GM23338 (cell line): ENCODE measurements at regions not wholly inside any gene's neighbourhood (a gene's known extent, or its start where the extent isn't known, plus 50 kb on each side); places are given as distances from the start of the nearest gene placed in this dataset.

ENCODE experiments used
- ATAC-seq: fragments of 200-7000 bp; cut with Tn5 transposase; 3 replicates; pipeline ENCODE4 v1.9.1; 2020
- DNase-seq: peaks from one replicate; pipeline ENCODE4 v3.0.0-alpha.2; 2015; ENCODE audit warnings: low spot score
- H2AFZ ChIP-seq: fragments of 200-600 bp; sonication (generic); 2 replicates; pipeline ENCODE4 v1.8.0; 2016; ENCODE audit warnings: antibody characterized with exemption, mild to moderate bottlenecking, moderate library complexity
- H3F3A ChIP-seq: fragments of 200-600 bp; sonication (generic); replicated peaks from 2 replicates; pipeline ENCODE4 v1.8.0; 2017; ENCODE audit warnings: antibody characterized with exemption, mixed run types, low read depth
- H3K27ac ChIP-seq: fragments of 200-600 bp; sonication (generic); 2 replicates; pipeline ENCODE4 v1.6.1; 2016; ENCODE audit warnings: low read depth
- H3K27me3 ChIP-seq: fragments of 200-600 bp; sonication (generic); 2 replicates; pipeline ENCODE4 v1.8.0; 2016; ENCODE audit warnings: mild to moderate bottlenecking, mixed run types, moderate library complexity; ENCODE audit not compliant: insufficient read depth
- H3K36me3 ChIP-seq: fragments of 200-600 bp; sonication (generic); 2 replicates; pipeline ENCODE4 v1.8.0; 2016; ENCODE audit warnings: mild to moderate bottlenecking; ENCODE audit not compliant: insufficient read depth
- H3K4me1 ChIP-seq: fragments of 200-600 bp; sonication (generic); 2 replicates; pipeline ENCODE4 v1.8.0; 2016; ENCODE audit warnings: mild to moderate bottlenecking, moderate library complexity; ENCODE audit not compliant: insufficient read depth
- H3K4me2 ChIP-seq: fragments of 200-600 bp; sonication (generic); 2 replicates; pipeline ENCODE4 v1.7.1; 2017; ENCODE audit warnings: mixed run types
- H3K4me3 ChIP-seq: fragments of 200-600 bp; sonication (generic); 2 replicates; pipeline ENCODE4 v1.6.1; 2016; ENCODE audit warnings: mixed run types
- H3K79me2 ChIP-seq: fragments of 200-600 bp; sonication (generic); replicated peaks from 2 replicates; pipeline ENCODE4 v1.8.0; 2017; ENCODE audit warnings: mild to moderate bottlenecking; ENCODE audit not compliant: insufficient read depth
- H3K9me2 ChIP-seq: fragments of 200-600 bp; sonication (generic); 2 replicates; pipeline ENCODE4 v1.8.0; 2017; ENCODE audit not compliant: insufficient read depth
- H4K20me1 ChIP-seq: fragments of 200-600 bp; sonication (generic); replicated peaks from 2 replicates; pipeline ENCODE4 v1.8.0; 2017; ENCODE audit warnings: mild to moderate bottlenecking; ENCODE audit not compliant: insufficient read depth
- H3K27ac Mint-ChIP-seq: 2 replicates; pipeline ENCODE4 v1.8.0; 2020; ENCODE audit warnings: inconsistent platforms, mild to moderate bottlenecking, moderate library complexity, mixed read lengths
- H3K27me3 Mint-ChIP-seq: 3 replicates; pipeline ENCODE4 v1.8.0; 2022; ENCODE audit warnings: low read depth, mild to moderate bottlenecking, moderate library complexity, mixed read lengths, inconsistent platforms; ENCODE audit not compliant: insufficient read depth, poor library complexity
- H3K36me3 Mint-ChIP-seq: 3 replicates; pipeline ENCODE4 v1.8.0; 2021; ENCODE audit warnings: low read depth, mild to moderate bottlenecking, inconsistent platforms, moderate library complexity, mixed read lengths
- H3K4me1 Mint-ChIP-seq: 3 replicates; pipeline ENCODE4 v1.8.0; 2020; ENCODE audit warnings: mild to moderate bottlenecking, inconsistent platforms, mixed read lengths
- H3K4me3 Mint-ChIP-seq: 3 replicates; pipeline ENCODE4 v1.8.0; 2021; ENCODE audit warnings: moderate library complexity, mild to moderate bottlenecking, inconsistent platforms, mixed read lengths
- H3K9me3 Mint-ChIP-seq: 3 replicates; pipeline ENCODE4 v1.8.0; 2020; ENCODE audit warnings: moderate library complexity, mild to moderate bottlenecking, inconsistent platforms, mixed read lengths
- CREB1 ChIP-seq: fragments of 250-450 bp; sonication (Bioruptor Pico); IDR thresholded peaks from 2 replicates; pipeline ENCODE4 v1.5.0; 2020; ENCODE audit warnings: low read depth, mild to moderate bottlenecking, moderate library complexity
- EZH2 ChIP-seq: fragments of 200-600 bp; sonication (generic); IDR thresholded peaks from one replicate; pipeline ENCODE4 v1.8.0; 2017; ENCODE audit warnings: antibody characterized with exemption, mild to moderate bottlenecking, low read depth; ENCODE audit not compliant: unreplicated experiment
- EZH2phosphoT487 ChIP-seq: fragments of 200-600 bp; sonication (generic); IDR thresholded peaks from one replicate; pipeline ENCODE4 v1.8.1; 2018; ENCODE audit warnings: antibody characterized with exemption; ENCODE audit not compliant: unreplicated experiment
- NANOG ChIP-seq: IDR thresholded peaks from 2 replicates; pipeline ENCODE4 v1.6.1; 2016; ENCODE audit warnings: antibody characterized with exemption, borderline replicate concordance
- TF ChIP-seq, protein P1 (sequence below): fragments of 250-450 bp; sonication (Bioruptor Pico); IDR thresholded peaks from 2 replicates; pipeline ENCODE4 v1.5.0; 2020; ENCODE audit warnings: mild to moderate bottlenecking, moderate library complexity
- TF ChIP-seq, protein P2 (sequence below), 2 experiments: fragments of 200-600 bp in 1 of 2; sonication (generic) in 1 of 2; conservative IDR thresholded peaks; 2 replicates each; pipeline versions ENCODE4 v1.5.1 to v1.6.1; 2016 to 2017; ENCODE audit warnings: antibody characterized with exemption in 2 of 2, low read depth in 2 of 2, mild to moderate bottlenecking in 2 of 2, moderate library complexity in 1 of 2

DNA sequence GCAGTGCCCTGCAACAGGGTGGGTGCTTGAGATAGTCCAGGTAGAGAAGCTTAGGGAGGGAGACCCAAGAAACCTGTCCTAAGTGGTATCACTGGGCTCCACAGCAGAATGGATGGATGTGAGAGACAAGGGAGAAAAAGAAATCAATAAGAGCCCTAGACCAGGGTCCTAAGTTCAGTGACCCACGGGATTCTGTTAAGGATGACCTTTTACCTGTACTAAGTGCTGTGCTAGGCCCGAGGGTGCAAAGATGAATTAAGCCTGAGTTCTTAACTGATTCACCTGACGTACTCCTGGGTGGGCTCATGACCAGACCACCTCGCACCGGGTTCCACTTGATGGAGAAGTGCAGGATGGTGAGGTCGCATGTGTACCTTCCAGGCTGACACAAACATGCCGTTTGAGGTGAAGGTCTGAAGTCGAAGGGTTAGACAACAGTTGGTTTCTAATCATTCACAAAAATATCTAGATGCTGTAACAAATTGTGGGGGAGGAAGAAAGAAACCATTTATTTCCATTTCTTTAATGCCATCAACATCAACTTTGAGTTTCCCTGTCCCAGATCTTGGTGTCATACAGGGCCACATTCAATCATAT, 166.5 kb downstream of the HERPUD2 start (continued):
- TF ChIP-seq, protein P1, sequence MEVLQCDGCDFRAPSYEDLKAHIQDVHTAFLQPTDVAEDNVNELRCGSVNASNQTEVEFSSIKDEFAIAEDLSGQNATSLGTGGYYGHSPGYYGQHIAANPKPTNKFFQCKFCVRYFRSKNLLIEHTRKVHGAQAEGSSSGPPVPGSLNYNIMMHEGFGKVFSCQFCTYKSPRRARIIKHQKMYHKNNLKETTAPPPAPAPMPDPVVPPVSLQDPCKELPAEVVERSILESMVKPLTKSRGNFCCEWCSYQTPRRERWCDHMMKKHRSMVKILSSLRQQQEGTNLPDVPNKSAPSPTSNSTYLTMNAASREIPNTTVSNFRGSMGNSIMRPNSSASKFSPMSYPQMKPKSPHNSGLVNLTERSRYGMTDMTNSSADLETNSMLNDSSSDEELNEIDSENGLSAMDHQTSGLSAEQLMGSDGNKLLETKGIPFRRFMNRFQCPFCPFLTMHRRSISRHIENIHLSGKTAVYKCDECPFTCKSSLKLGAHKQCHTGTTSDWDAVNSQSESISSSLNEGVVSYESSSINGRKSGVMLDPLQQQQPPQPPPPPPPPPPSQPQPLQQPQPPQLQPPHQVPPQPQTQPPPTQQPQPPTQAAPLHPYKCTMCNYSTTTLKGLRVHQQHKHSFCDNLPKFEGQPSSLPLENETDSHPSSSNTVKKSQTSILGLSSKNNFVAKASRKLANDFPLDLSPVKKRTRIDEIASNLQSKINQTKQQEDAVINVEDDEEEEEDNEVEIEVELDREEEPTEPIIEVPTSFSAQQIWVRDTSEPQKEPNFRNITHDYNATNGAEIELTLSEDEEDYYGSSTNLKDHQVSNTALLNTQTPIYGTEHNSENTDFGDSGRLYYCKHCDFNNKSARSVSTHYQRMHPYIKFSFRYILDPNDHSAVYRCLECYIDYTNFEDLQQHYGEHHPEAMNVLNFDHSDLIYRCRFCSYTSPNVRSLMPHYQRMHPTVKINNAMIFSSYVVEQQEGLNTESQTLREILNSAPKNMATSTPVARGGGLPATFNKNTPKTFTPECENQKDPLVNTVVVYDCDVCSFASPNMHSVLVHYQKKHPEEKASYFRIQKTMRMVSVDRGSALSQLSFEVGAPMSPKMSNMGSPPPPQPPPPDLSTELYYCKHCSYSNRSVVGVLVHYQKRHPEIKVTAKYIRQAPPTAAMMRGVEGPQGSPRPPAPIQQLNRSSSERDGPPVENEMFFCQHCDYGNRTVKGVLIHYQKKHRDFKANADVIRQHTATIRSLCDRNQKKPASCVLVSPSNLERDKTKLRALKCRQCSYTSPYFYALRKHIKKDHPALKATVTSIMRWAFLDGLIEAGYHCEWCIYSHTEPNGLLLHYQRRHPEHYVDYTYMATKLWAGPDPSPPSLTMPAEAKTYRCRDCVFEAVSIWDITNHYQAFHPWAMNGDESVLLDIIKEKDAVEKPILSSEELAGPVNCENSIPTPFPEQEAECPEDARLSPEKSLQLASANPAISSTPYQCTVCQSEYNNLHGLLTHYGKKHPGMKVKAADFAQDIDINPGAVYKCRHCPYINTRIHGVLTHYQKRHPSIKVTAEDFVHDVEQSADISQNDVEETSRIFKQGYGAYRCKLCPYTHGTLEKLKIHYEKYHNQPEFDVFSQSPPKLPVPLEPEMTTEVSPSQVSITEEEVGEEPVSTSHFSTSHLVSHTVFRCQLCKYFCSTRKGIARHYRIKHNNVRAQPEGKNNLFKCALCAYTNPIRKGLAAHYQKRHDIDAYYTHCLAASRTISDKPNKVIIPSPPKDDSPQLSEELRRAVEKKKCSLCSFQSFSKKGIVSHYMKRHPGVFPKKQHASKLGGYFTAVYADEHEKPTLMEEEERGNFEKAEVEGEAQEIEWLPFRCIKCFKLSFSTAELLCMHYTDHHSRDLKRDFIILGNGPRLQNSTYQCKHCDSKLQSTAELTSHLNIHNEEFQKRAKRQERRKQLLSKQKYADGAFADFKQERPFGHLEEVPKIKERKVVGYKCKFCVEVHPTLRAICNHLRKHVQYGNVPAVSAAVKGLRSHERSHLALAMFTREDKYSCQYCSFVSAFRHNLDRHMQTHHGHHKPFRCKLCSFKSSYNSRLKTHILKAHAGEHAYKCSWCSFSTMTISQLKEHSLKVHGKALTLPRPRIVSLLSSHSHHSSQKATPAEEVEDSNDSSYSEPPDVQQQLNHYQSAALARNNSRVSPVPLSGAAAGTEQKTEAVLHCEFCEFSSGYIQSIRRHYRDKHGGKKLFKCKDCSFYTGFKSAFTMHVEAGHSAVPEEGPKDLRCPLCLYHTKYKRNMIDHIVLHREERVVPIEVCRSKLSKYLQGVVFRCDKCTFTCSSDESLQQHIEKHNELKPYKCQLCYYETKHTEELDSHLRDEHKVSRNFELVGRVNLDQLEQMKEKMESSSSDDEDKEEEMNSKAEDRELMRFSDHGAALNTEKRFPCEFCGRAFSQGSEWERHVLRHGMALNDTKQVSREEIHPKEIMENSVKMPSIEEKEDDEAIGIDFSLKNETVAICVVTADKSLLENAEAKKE (CRISPR knock-in tag) = no peak
- TF ChIP-seq, protein P2, sequence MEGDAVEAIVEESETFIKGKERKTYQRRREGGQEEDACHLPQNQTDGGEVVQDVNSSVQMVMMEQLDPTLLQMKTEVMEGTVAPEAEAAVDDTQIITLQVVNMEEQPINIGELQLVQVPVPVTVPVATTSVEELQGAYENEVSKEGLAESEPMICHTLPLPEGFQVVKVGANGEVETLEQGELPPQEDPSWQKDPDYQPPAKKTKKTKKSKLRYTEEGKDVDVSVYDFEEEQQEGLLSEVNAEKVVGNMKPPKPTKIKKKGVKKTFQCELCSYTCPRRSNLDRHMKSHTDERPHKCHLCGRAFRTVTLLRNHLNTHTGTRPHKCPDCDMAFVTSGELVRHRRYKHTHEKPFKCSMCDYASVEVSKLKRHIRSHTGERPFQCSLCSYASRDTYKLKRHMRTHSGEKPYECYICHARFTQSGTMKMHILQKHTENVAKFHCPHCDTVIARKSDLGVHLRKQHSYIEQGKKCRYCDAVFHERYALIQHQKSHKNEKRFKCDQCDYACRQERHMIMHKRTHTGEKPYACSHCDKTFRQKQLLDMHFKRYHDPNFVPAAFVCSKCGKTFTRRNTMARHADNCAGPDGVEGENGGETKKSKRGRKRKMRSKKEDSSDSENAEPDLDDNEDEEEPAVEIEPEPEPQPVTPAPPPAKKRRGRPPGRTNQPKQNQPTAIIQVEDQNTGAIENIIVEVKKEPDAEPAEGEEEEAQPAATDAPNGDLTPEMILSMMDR (conservative IDR thresholded peaks at IDR 0.05; ENCODE audit: low read depth in 2 of 2) = no peak

DNA sequence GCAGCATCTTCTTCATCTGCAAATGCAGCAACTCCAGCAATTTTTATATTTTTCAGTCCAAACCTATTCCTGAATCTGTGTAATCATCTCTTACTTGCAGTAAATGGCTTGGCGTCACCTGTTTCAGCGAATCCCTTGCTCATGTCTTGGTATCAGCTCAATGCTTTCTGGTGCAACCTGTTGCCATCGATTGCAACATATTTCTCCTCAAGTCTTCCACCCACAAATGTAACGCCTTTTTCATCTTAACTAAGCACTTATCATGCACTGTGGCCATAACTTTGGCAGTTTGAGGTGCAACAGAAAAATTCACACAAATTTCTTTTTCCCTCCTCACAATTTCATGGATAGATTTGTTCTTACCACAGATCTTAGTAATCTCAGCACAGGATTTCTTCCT, 168.3 kb downstream of the HERPUD2 start:
- no peaks in the 10 kb centered on the region for H4K20me1 ChIP-seq
- TF ChIP-seq CREB1 (CRISPR knock-in tag) = no peak
- TF ChIP-seq, protein P2 (conservative IDR thresholded peaks at IDR 0.05; ENCODE audit: low read depth in 2 of 2) = no peak
- TF ChIP-seq NANOG = no peak
- TF ChIP-seq EZH2phosphoT487 = no peak
- no peak for TF ChIP-seq EZH2
- H3K27ac ChIP-seq = no peak overlapping the region
- H3K9me2 ChIP-seq = no peaks in the 10 kb centered on the region
- Mint-ChIP-seq H3K36me3 (no peaks in the 10 kb centered on the region), H3K27me3 (peaks cover 4% of the 10 kb centered on the region), H3K27ac (no peak overlapping the region), H3K4me3 (no peak overlapping the region), H3K9me3 (no peaks in the 10 kb centered on the region), H3K4me1 (no peaks in the 10 kb centered on the region)
- DNase-seq = no peak
- no peak overlapping the region; the same call in 1 of the 2 replicates for H2AFZ ChIP-seq
- no peak for ATAC-seq
- no peaks in the 10 kb centered on the region for H3K4me1 ChIP-seq
- no peak overlapping the region for H3K4me2 ChIP-seq
- no peaks in the 10 kb centered on the region for H3K36me3 ChIP-seq
- no peaks in the 10 kb centered on the region for H3K79me2 ChIP-seq
- H3K4me3 ChIP-seq = no peak overlapping the region
- no peaks in the 10 kb centered on the region for H3K27me3 ChIP-seq
- no peaks in the 10 kb centered on the region for H3F3A ChIP-seq
